CD4-positive, alpha-beta T cell treated with Interleukin-1 beta for 1 hour (primary cell): ENCODE measurements at regions not wholly inside any gene's neighbourhood (a gene's known extent, or its start where the extent isn't known, plus 50 kb on each side); places are given as distances from the start of the nearest gene placed in this dataset.

Experiments
- DNase-seq, 2 donors: peaks; one replicate each; pipeline ENCODE4 v3.0.0-alpha.2; 2020 to 2022

- no peak for DNase-seq
Observed at GRCh38 chr4:122555216-122555615, 65.7 kb downstream of the IL21 start.

DNA sequence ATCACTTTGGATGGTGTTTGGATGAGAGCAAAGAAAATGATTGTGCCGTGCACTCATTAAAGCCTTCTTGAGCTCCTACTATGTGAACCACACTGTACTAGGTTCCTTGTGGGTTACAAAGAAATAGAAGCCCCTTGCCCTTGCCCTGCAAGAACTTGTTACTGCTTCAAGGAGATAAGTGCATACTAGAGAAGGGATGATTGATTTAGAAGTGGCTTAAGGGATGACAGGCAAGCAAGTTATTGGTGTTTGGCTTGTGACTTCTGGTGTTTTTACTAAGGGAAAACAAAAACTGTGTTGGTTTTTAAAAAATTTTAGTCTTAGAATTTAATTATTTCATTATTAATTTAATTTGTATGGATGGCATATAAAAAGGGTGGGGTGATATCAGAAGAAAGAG is 67.4 kb downstream of the IL21 start:
- no peak for DNase-seq

DNA sequence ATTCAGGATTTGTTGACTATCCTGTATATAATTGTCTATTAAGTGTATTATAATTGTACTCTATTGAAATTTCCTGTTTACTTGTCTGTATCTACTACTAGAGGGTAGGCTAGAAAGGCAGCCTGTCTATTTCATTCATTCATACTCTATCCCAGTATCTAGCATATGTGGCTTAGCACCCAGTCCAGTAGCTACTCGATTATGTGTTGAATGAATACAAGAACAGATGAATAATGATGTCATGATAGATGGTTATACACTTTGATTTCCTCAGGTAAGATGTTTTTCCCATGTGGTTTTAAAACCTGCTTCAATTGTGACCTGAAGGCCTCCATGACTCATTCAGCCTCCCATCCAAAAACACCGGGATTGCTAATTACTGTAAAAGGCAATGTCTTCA is 68.0 kb downstream of the IL21 start:
- DNase-seq: no peak

GRCh38 chr4:122548886-122549630 is 71.8 kb downstream of the IL21 start:
- no peak for DNase-seq

GRCh38 chr4:122548452-122548851 is 72.4 kb downstream of the IL21 start:
- DNase-seq: no peak

GRCh38 chr4:122542411-122543236 is 78.2 kb downstream of the IL21 start:
- no peak for DNase-seq

- no peak for DNase-seq
Observed at GRCh38 chr4:122541996-122542395, 78.9 kb downstream of the IL21 start.

GRCh38 chr4:122540838-122541237 is 80.0 kb downstream of the IL21 start:
- DNase-seq: no peak

- DNase-seq: peak in 1 of 2 donors; percentile 52
Observed at GRCh38 chr4:122539861-122540465, 80.9 kb downstream of the IL21 start.

- DNase-seq: no peak
Observed at GRCh38 chr4:122537388-122538135, 81.0 kb upstream of the IL2 start.

- no peak for DNase-seq
Observed at GRCh38 chr4:122536001-122536400, 79.5 kb upstream of the IL2 start.

DNA sequence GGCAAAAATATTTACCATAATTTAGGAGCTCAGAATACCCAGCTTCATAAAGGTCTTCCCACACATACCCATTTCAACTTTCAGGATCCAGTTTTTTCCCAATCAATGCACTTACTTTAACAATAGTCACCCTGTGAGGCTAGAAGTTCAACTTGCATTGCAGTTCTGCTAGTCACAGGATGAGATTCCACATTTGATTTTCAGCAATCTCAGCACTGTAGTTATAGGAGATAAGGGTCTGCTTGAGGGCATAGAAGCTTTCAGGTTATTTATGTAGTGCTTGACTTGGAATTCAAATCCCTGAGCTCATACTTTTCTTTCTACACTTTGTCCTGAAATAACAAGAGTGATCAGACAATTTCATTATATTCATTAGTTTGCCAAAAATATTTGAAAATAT is 78.3 kb upstream of the IL2 start:
- DNase-seq: no peak

GRCh38 chr4:122533841-122534240 is 77.3 kb upstream of the IL2 start:
- DNase-seq: no peak

- peak in 1 of 2 donors; percentile 15 for DNase-seq
Observed at GRCh38 chr4:122532766-122533165, 76.2 kb upstream of the IL2 start.

DNA sequence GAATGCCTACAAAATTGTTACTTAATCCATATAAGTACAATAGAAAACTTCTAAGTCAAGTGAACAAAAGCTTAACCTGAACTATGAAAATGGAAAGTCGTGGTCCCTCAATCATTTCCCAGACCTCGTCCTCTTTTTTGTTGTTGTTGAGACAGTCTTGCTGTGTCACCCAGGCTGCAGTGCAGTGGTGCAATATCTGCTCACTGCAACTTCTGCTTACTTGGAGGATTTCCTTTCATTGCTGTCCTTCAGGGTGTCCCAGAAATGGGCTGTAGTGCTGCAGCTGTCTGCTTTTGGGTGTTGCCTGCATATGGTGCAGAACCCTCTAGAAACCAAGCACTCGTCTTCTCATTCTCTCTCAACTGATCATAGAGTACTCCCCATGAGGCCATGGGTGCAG is 75.0 kb upstream of the IL2 start:
- DNase-seq: no peak

DNA sequence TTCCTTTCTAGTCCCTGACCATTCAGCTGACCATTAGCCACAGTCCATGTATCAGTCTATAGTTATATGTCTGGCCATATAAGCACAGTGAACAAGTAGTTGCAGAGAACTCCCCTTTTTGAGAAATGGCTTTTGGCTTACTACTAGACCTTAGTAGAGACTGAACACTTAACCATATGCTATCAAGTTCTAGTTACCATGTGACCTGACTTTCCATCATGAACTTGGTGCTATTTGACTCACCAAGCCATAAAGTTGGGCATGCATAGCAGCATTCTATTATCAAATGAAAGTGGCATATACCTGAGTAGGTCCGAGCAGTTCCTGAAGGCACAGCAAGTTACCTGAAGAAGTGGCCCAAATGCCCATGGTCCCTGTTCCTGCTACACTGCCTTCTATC is 74.5 kb upstream of the IL2 start:
- no peak for DNase-seq

- no peak for DNase-seq
Observed at GRCh38 chr4:122528879-122529278, 72.4 kb upstream of the IL2 start.

DNA sequence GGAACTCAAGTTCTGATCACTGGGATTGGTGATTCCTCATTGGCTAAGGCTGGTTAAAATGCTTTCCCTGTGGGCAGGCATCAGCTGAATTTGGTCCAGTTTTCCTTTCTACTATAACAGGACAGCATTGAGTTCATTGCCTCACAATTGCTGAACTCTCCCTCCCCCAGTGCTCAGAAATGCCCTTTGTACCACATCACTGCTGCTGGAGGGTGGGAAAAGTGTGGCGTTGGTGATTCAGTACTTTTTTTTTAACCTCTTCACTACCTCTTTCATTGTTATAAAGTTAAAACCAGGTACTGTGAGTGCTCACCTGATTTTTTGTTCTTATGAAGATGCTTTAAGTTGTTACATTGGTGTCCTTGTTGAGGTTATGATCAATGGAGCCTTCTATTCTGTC is 69.3 kb upstream of the IL2 start:
- no peak for DNase-seq

- no peak for DNase-seq
Observed at GRCh38 chr4:122524176-122524575, 67.7 kb upstream of the IL2 start.

DNA sequence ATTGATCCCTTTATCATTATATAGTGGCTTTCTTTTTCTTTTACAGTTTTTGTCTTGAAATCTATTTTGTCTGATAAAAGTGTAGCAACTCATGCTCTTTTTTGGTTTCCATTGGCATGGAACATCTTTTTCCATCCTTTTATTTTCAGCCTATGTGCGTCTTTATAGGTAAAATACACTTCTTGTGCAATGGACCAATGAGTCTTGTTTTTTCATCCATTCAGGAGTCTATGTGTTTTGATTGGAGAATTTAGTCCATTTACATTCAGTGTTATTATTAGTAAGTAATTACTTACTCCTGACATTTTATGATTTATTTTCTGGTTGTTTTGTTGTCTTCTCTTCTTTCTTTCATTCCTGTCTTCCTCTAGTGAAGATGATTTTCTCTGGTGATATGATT is 66.4 kb upstream of the IL2 start:
- no peak for DNase-seq

- DNase-seq: no peak
Observed at GRCh38 chr4:122517345-122517744, 60.8 kb upstream of the IL2 start.

DNA sequence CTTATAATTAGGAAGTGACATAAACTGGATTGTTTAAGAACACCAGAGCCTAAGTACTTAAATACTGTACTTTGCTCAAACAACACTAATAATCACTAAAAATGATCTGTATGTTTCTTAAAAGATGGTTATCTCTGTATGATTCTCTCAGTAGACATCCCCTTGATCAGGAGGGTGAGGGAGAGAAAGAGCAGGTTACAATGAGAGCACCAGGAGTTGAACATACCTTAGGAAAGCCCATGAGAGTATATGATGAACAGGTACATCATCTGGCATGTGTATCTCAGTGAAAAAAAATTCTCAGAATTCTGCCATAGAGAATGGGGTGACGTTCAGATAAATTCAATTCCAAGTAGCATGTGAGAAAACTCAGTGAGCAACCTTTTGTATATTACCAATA is 59.9 kb upstream of the IL2 start:
- DNase-seq: no peak

- no peak for DNase-seq
Observed at GRCh38 chr4:122514671-122515070, 58.1 kb upstream of the IL2 start.
